WTC11 (cell line): ENCODE measurements at regions not wholly inside any gene's neighbourhood (a gene's known extent, or its start where the extent isn't known, plus 50 kb on each side); places are given as distances from the start of the nearest gene placed in this dataset.

ENCODE experiments used
- CREB1 ChIP-seq: sonication (generic); formaldehyde crosslinking; IDR thresholded peaks from 2 replicates; pipeline ENCODE4 v1.8.0; 2023; ENCODE audit warnings: mild to moderate bottlenecking, missing genetic modification reagents
- CTCF ChIP-seq: fragments of 200-600 bp; IDR thresholded peaks from 2 replicates; pipeline ENCODE4 v1.8.0; 2022; ENCODE audit warnings: antibody characterized with exemption
- MAX ChIP-seq: sonication (generic); formaldehyde crosslinking; IDR thresholded peaks from 2 replicates; pipeline ENCODE4 v1.8.0; 2022; ENCODE audit warnings: mild to moderate bottlenecking, missing genetic modification reagents

- TF ChIP-seq CTCF (no peak), CREB1 (CRISPR knock-in tag) (no peak), MAX (CRISPR knock-in tag) (no peak)
Observed at GRCh38 chr2:181818840-181819239, 72.7 kb upstream of the ITPRID2 start.
